M059J (cell line): ENCODE measurements at regions not wholly inside any gene's neighbourhood (a gene's known extent, or its start where the extent isn't known, plus 50 kb on each side); places are given as distances from the start of the nearest gene placed in this dataset.

Source experiments
- DNase-seq: peaks from one replicate; pipeline ENCODE4 v3.0.0-alpha.2; 2012; ENCODE audit warnings: low read depth

DNA sequence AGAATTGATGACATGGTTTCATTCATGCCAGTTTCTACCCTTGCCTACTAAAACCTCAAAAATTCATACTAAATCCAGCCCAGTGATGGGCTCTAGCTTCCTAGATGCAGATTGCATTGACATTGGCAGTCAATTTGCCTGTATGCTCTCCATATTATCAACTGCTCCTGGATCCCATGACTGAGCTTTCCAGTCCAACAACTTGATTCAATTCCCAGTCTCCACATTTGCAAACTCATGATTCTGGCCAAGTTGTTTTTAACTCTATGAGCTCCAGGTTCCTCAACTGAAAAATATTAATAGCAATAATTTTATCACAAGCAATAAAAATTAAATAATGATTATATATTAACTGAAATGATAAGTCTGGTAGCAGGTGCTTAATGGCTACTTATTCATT, 51.0 kb upstream of the DSC1 start:
- DNase-seq, result no peak

DNA sequence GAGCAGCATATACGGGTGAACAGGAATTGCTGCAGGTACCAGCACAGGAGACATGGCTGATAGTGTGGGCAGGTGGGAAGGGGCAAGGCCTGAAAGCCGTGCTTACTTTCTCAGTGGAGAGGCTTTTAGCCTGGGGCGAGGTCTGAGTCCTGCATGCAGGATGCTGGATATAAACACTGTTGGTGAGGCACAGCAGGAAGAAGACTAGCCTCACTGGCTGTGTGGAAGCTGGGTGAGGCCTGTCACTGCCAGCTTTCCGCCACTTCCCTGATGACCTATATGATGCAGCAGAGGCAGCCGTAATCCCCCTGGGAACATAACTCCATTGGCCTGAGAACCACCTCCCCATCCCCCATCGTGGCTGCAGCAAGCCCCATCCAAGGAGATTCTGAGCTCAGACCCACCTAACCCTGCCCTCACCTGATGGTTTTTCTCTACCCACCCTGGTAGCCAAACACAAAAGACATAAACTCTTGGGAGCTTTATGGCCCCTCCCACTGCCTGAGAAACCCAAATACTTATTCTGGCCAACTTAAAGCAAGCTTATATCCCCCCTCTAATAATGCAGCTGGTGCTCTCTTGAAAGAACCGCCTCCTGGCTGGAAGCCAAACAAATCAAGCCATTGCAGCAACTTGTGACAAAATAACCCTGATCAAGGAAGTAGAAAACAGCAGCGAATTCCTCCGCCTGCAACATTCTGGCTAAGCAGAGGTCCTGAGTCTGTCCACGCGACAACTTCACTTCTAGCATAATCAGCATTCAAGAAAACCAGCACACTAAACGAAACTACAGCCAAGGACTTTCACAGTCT, 54.6 kb upstream of the DSC1 start:
- no peak for DNase-seq

- DNase-seq, result no peak
Measured at GRCh38 chr18:31218671-31219383, 56.2 kb upstream of the DSC1 start.

GRCh38 chr18:31219395-31219794, 56.7 kb upstream of the DSC1 start:
- DNase-seq, result no peak

- DNase-seq, result no peak
Measured at GRCh38 chr18:31223371-31223770, 60.7 kb upstream of the DSC1 start.

DNA sequence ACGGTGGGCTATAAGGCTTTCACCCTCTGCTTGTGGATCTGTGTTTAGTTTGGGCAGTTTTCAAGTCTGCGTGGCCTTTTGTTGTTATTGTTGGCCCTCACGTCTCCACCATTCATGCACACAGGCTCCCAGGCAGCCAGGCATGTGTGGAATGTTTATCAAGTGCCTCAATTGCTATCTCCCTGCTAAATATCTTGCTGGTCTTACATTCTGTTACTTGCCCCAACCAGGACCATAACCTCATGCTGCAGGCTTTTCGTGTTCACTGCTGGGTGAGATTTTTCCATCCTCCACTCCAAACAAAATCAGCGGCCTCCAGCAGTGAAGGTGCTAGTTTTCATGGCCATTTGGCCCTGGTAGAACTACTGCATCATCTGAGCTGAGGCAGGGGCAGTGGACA, 63.0 kb upstream of the DSC1 start:
- no peak for DNase-seq

- DNase-seq, result no peak
Measured at GRCh38 chr18:31227497-31228229, 65.0 kb upstream of the DSC1 start.

GRCh38 chr18:31229829-31230228, 67.2 kb upstream of the DSC1 start:
- no peak for DNase-seq

DNA sequence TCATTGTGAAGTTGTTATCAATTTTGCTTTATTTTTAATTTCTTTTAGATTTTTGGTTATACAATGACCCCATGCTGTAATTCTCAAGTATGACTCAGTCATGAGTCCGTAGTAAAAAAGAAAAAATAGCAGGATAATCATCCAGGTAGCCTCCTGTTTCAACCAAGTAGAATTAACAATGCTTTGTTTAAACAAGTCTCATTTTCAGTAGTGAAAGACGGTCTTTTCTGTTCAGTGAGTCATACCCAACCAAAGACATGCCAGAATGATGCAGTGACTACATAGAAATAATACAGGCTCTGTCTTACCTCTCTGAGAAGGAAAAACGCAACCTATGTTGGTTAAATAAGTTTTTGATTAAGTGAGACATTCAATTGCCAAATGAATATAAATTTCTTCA, 67.8 kb upstream of the DSC1 start:
- DNase-seq, result peak; percentile 2

GRCh38 chr18:31232013-31232412, 69.4 kb upstream of the DSC1 start:
- no peak for DNase-seq

DNA sequence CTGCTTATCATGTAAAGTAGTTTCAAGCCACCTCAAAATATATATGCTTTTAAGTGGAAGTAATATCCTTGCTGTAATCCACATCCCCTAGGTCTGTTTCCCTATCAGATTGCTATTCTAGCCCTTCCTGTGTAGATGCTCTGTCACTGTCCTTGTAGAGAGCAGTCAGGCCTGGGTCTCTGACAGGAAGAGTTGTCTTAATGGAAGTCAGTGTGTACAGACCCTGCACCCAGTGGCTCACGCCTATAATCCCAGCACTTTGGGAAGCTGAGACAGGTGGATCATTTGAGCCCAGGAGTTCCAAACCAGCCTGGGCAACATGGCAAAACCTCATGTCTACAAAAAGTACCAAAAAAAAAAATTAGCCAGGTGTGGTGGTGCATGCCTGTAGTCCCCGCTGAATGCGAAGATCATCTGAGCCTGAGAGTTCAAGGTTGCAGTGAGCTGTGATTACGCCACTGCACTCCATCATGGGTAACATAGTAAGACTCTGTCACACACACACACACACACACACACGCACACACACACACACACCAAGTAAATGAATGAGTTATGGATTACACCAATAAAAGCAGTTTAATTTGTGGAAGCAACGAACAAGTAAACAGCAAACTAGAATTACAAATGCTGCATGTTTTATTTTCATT, 70.2 kb upstream of the DSC1 start:
- no peak for DNase-seq

DNA sequence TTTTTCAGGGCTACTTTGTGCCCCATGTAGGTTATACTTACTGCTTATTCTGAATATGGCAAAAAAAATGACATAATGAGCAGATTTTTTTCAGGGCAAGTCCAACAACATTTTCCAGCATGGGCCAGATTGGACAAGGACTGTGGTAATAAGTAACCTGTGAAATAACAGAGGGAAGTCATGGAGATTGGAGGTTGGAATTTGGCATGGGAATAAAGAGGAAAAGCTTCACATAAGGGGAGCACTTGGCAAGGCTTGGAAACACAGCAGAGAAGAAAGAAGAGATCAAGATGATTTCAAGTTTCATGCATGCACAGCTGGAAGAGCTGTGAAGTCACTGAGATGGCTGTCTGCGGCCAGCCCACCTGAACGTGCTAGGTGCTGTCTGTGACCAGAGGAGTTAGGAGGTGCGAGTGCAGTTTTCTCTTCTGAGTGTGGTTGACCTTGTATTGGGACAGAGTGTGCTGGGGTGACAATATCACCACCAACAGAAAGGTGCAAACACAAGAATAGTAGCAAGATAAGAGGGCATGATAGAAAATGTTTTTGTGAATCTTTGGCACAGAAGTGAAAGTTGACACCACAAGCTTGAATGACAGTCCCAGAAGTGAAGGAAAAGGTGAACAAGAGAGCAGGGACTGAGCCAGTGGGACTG, 71.1 kb upstream of the DSC1 start:
- DNase-seq, result no peak

DNA sequence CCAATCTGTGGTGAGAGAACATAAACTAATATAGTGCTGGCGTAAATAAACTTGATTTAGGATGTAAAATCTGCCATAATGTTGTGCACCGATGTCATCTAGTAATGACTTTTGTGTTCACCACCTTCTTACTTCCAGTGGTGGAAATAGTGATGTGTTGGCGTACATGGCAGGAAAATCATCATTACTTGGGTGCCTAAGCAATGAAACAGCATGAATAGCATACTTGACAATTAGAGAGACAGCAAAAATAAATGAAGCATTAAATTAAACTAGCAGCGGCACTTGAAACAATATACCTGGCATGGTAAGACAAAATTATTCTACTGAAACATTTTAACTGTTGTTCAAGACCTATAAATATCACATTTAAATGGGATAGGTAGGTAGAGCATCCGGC, 73.2 kb upstream of the DSC1 start:
- DNase-seq, result no peak

GRCh38 chr18:31237142-31237541, 74.5 kb upstream of the DSC1 start:
- no peak for DNase-seq

DNA sequence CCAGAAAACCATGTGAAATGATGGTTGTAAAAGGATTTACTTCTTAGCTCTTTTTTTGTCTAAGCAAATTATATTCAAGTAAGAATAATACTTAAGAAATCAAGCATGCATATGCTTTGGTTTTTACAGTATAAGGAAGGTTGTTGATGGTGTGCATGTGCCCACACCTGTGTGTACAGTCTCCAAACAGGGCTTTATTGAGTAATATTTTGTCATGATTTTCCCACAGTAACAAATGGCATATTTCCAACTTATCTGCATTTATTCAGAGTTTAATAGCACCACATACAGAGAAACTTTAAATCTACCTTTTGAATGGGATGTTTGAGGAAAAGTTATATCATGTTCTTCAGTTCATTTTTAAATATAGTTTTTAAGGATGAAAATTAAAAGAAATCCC, 76.5 kb upstream of the DSG1 start:
- no peak for DNase-seq

GRCh38 chr18:31241900-31242409, 76.0 kb upstream of the DSG1 start:
- DNase-seq, result no peak

DNA sequence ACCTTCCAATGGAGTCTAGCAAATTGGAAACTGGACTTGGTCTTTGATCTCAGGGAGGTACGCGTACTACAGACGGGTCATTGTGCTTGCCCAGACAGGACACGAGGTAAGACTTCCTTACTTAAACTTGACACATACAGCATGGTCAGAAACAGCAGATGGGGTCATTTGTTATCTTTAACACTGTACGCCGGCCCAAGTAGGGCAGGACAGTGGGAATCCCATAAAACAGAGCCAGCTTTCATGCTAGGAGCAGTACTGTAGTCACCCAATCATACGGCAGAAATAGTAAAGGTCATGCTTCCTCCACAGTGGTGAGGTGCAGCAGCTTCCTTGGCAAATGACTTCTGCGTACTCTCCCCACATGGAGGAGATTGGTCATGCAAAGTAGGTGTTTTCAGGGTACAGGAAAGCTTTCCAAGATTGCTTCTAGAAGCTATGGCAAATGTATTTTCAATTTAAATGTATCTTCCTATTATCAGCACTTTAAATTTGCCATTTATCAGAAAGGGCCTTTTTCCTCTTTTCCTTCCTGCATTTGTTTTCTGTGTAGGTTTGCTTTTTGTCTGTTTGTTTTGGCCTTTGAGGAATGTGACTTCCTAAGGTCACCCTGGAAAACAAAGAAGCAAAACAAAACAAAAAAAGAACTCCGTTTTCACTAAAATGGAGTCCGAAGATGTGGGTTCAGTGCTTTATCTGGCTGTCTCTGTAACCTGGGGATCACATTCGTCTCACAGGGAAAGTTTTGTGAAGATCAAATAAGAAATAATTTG, 74.0 kb upstream of the DSG1 start:
- no peak for DNase-seq

DNA sequence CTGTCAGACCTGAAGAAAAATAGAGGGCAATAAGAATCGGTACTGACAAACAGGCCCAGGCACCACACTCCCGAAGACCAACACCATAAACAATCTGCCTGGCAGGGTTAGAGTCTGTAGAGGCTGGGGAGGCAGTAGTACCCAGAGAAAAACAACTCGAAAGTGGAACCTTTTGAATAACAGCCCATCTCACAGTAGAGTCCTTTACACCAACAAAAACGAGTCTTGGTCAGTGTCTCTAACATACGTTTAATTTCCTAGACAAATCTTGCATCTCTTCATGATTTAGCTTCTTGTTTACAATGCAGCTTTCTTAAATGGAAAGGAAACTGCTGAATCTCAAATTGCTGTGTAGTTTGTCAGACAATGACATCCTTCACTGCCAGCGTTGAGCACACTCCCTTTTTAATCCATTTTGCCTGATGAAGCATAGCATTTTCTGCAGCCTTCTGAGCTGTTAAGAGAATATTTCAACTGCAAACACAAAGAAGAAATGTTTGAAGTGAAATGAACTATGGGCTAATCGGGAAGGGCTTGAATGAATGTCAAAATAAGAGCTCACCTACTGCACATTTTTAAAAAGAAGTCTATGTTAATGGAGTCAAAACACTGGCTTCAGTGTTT, 73.1 kb upstream of the DSG1 start:
- DNase-seq, result no peak

- DNase-seq, result no peak
Measured at GRCh38 chr18:31245820-31246219, 72.1 kb upstream of the DSG1 start.

- no peak for DNase-seq
Measured at GRCh38 chr18:31246460-31246859, 71.5 kb upstream of the DSG1 start.
